GM23248 (cell line): ENCODE measurements at regions not wholly inside any gene's neighbourhood (a gene's known extent, or its start where the extent isn't known, plus 50 kb on each side); places are given as distances from the start of the nearest gene placed in this dataset.

Experiments used
- EZH2 ChIP-seq: fragments of 200-600 bp; sonication (generic); IDR thresholded peaks from 2 replicates; pipeline ENCODE4 v1.6.1; 2018; ENCODE audit warnings: antibody characterized with exemption, mild to moderate bottlenecking; ENCODE audit not compliant: insufficient read depth, poor library complexity, severe bottlenecking
- EZH2phosphoT487 ChIP-seq: fragments of 200-600 bp; sonication (generic); IDR thresholded peaks from 2 replicates; pipeline ENCODE4 v1.6.1; 2018; ENCODE audit warnings: antibody characterized with exemption, moderate library complexity, mild to moderate bottlenecking, low read depth; ENCODE audit not compliant: insufficient read depth

DNA sequence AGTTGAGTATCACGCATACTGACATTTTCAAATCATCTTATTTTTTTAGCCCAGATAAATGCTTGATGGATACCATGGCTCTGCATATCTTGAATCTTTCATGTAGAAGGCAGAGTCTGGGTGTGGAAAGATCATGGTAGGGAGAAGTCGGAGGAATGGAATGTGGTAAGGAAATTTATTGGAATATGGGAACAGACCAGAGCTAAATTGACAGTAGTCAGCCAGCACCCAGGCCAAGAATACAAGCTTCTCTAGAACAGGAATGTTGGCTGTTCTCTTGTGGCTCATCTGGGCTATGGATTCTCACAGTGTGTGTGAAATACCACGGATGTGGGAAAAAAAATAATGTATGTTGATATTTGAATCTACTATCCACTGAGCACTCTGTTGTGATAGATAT is 305.7 kb upstream of the COL8A1 start:
- TF ChIP-seq EZH2 (no peak), EZH2phosphoT487 (no peak)
